NOMO-1 (cell line): ENCODE measurements at regions not wholly inside any gene's neighbourhood (a gene's known extent, or its start where the extent isn't known, plus 50 kb on each side); places are given as distances from the start of the nearest gene placed in this dataset.
"Not testable (repeated sequence)": the region's sequence is repeated elsewhere in the genome, so short reads cannot be mapped to it uniquely, and the experiment has no call there.

Source experiments
- DNase-seq, 2 experiments: peaks; one replicate each; lab custom pipeline; 2025; ENCODE audit not compliant: unreplicated experiment in 2 of 2; lab: John Stamatoyannopoulos, UW

- DNase-seq, result no peak
These were observed 146.8 kb upstream of the TMEM229A start for GRCh38 chr7:124179641-124180040.

- no peak for DNase-seq
These were observed 145.0 kb upstream of the TMEM229A start for GRCh38 chr7:124177891-124178290.

- DNase-seq, result not testable (repeated sequence)
These were observed 138.9 kb upstream of the TMEM229A start for GRCh38 chr7:124171812-124172211.

GRCh38 chr7:124171068-124171467 is 138.2 kb upstream of the TMEM229A start:
- DNase-seq, result no peak

- no peak for DNase-seq
These were observed 135.7 kb upstream of the TMEM229A start for GRCh38 chr7:124168616-124169015.

GRCh38 chr7:124162667-124163066 is 129.8 kb upstream of the TMEM229A start:
- no peak for DNase-seq

GRCh38 chr7:124155432-124156022 is 122.7 kb upstream of the TMEM229A start:
- peak in 1 of 2 experiments; percentile 0 for DNase-seq

- DNase-seq, result no peak
These were observed 120.2 kb upstream of the TMEM229A start for GRCh38 chr7:124152859-124153692.

- DNase-seq, result no peak
These were observed 104.8 kb upstream of the TMEM229A start for GRCh38 chr7:124137664-124138063.

GRCh38 chr7:124124201-124124600 is 91.3 kb upstream of the TMEM229A start:
- DNase-seq, result no peak

GRCh38 chr7:124120911-124121310 is 88.0 kb upstream of the TMEM229A start:
- no peak for DNase-seq

- no peak for DNase-seq
These were observed 80.2 kb upstream of the TMEM229A start for GRCh38 chr7:124113045-124113444.

GRCh38 chr7:124106575-124106974 is 73.7 kb upstream of the TMEM229A start:
- DNase-seq, result no peak

GRCh38 chr7:124101173-124101768 is 68.4 kb upstream of the TMEM229A start:
- DNase-seq, result no peak

- DNase-seq, result no peak
These were observed 67.3 kb upstream of the TMEM229A start for GRCh38 chr7:124100190-124100589.

- not testable (repeated sequence) for DNase-seq
These were observed 66.7 kb upstream of the TMEM229A start for GRCh38 chr7:124099585-124099984.

GRCh38 chr7:124089621-124090020 is 56.8 kb upstream of the TMEM229A start:
- no peak for DNase-seq

- DNase-seq, result no peak
These were observed 55.7 kb upstream of the TMEM229A start for GRCh38 chr7:124088590-124088989.

GRCh38 chr7:124086843-124087242 is 54.0 kb upstream of the TMEM229A start:
- no peak for DNase-seq

GRCh38 chr7:124085179-124085578 is 52.3 kb upstream of the TMEM229A start:
- DNase-seq, result no peak

GRCh38 chr7:124084024-124084423 is 51.2 kb upstream of the TMEM229A start:
- DNase-seq, result no peak
